Nephron (organoid): ENCODE measurements at regions not wholly inside any gene's neighbourhood (a gene's known extent, or its start where the extent isn't known, plus 50 kb on each side); places are given as distances from the start of the nearest gene placed in this dataset.

Experiments used
- H3K27ac Mint-ChIP-seq, 3 experiments: 2 replicates each; pipeline ENCODE4 v1.8.0; 2020; ENCODE audit warnings: mixed read lengths in 3 of 3, mild to moderate bottlenecking in 2 of 3, moderate library complexity in 1 of 3
- H3K27me3 Mint-ChIP-seq: 2 replicates; pipeline ENCODE4 v1.8.0; 2021; ENCODE audit warnings: low read depth, mild to moderate bottlenecking, moderate library complexity, mixed read lengths
- H3K36me3 Mint-ChIP-seq: 2 replicates; pipeline ENCODE4 v1.8.0; 2020; ENCODE audit warnings: low read depth, mixed read lengths
- H3K4me1 Mint-ChIP-seq: 2 replicates; pipeline ENCODE4 v1.8.0; 2020; ENCODE audit warnings: mixed read lengths
- H3K4me3 Mint-ChIP-seq, 3 experiments: 2 replicates each; pipeline ENCODE4 v1.8.0; 2020; ENCODE audit warnings: mild to moderate bottlenecking in 3 of 3, mixed read lengths in 3 of 3, moderate library complexity in 2 of 3
- H3K9me3 Mint-ChIP-seq: 2 replicates; pipeline ENCODE4 v1.8.0; 2020; ENCODE audit warnings: mixed read lengths
- CTCF ChIP-seq, 3 experiments: fragments of 200-600 bp; sonication (generic); IDR thresholded peaks; one replicate each; pipeline ENCODE4 v1.5.0; 2021; ENCODE audit warnings: antibody characterized with exemption in 3 of 3; ENCODE audit not compliant: unreplicated experiment in 3 of 3

DNA sequence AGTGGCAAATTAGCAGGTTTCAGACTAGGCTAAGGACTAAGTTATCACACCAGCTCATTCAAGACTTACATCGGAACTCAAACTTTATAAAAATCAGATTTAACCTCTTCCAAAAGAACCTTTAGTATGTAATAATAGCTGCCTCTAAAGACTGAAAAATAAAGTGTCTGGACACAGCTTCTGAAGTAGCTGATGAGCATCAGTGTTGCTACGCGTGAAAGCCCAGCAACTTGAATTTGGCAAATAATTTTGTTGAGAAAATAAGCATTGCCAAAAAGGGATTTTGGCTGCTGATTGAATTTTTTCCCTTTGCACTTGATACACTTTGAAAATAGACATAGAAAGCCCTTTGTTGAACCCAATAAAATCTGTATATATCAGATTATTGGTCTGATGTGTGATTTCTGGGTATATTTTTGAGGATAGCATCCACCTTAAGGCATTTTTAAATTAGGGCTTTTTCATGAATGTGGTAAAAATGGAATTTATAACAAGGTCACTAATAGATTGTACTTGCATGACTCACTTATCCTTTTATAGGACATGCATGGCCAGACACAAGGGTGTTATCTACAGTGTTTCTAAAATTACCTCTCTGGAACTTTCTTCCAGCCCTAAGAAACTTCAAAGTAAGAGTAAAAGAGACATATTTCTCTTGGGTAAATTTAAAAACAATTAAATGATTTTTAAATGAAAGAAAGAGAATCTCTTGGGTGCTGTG is 350.4 kb downstream of the TENT5A start:
- Mint-ChIP-seq H3K27me3 (no peaks in the 10 kb centered on the region), H3K4me3 (no peak overlapping the region), H3K4me1 (no peaks in the 10 kb centered on the region), H3K27ac (no peak overlapping the region), H3K9me3 (no peaks in the 10 kb centered on the region), H3K36me3 (no peaks in the 10 kb centered on the region)
- TF ChIP-seq CTCF (IDR thresholded peaks at IDR 0.05; ENCODE audit: unreplicated experiment in 3 of 3) = no peak

GRCh38 chr6:81396916-81397315 is 355.6 kb downstream of the TENT5A start:
- H3K4me1 Mint-ChIP-seq = no peaks in the 10 kb centered on the region
- no peak overlapping the region for H3K4me3 Mint-ChIP-seq
- H3K9me3 Mint-ChIP-seq = peaks cover 8% of the 10 kb centered on the region
- no peaks in the 10 kb centered on the region for H3K27me3 Mint-ChIP-seq
- no peaks in the 10 kb centered on the region for H3K36me3 Mint-ChIP-seq
- no peak for TF ChIP-seq CTCF (IDR thresholded peaks at IDR 0.05; ENCODE audit: unreplicated experiment in 3 of 3)
- H3K27ac Mint-ChIP-seq = no peak overlapping the region

DNA sequence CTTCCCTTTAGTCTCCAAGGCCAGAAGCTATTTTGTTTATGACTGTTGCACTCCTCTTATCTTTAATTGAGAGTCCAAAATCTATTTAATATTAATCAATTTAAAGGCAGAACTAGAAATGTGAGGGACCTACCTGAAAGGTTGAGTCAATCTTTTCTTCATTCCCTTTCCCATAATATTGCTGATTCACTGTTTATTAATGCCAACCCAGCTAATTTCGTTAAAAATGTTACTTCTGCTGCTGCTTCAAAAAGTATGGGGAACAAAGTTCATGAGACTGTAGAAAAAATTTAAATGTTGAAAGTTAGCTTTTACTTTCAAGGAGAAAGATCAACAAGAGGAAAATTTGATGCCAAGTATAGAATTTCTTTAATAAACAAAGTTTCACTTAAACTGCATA is 365.3 kb downstream of the TENT5A start:
- no peaks in the 10 kb centered on the region for H3K4me1 Mint-ChIP-seq
- H3K27ac Mint-ChIP-seq = no peak overlapping the region
- no peaks in the 10 kb centered on the region for H3K27me3 Mint-ChIP-seq
- H3K4me3 Mint-ChIP-seq = no peak overlapping the region
- no peak for TF ChIP-seq CTCF (IDR thresholded peaks at IDR 0.05; ENCODE audit: unreplicated experiment in 3 of 3)
- no peaks in the 10 kb centered on the region for H3K36me3 Mint-ChIP-seq
- H3K9me3 Mint-ChIP-seq = peaks cover 8% of the 10 kb centered on the region

- Mint-ChIP-seq H3K36me3 (no peaks in the 10 kb centered on the region), H3K9me3 (no peaks in the 10 kb centered on the region)
Measured at GRCh38 chr6:81384921-81385320, 367.6 kb downstream of the TENT5A start.

GRCh38 chr6:81383472-81383871 is 369.0 kb downstream of the TENT5A start:
- Mint-ChIP-seq H3K9me3 (no peaks in the 10 kb centered on the region), H3K27ac (no peak overlapping the region), H3K27me3 (no peaks in the 10 kb centered on the region), H3K4me3 (no peak overlapping the region), H3K4me1 (no peaks in the 10 kb centered on the region), H3K36me3 (no peaks in the 10 kb centered on the region)
- no peak for TF ChIP-seq CTCF (IDR thresholded peaks at IDR 0.05; ENCODE audit: unreplicated experiment in 3 of 3)

More at GRCh38 chr6:81384921-81385320, 367.6 kb downstream of the TENT5A start:
- Mint-ChIP-seq H3K27me3 (no peaks in the 10 kb centered on the region), H3K27ac (no peak overlapping the region), H3K4me3 (no peak overlapping the region), H3K4me1 (no peaks in the 10 kb centered on the region)
- no peak for TF ChIP-seq CTCF (IDR thresholded peaks at IDR 0.05; ENCODE audit: unreplicated experiment in 3 of 3)

DNA sequence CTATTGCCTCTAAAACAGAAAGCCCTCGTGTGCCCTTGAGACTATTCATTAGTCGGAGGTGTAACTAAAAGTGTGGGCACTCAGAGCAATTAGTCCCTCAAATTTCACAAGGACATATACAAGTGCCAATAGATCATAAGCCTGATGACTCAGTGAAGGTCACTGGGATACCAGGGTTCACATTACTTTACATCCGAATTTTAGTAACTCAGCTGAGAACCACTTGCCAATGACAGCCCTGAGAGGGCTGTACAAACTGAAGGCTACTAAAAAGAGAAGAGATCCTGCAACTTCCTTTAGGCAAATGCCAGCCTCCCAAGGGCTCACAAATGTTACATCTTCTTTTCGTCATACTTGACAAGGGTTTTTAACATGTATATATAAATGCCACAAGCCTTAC is 369.6 kb downstream of the TENT5A start:
- no peaks in the 10 kb centered on the region for H3K4me1 Mint-ChIP-seq
- peaks cover 2% of the 10 kb centered on the region for H3K9me3 Mint-ChIP-seq
- no peaks in the 10 kb centered on the region for H3K36me3 Mint-ChIP-seq
- no peak overlapping the region for H3K27ac Mint-ChIP-seq
- H3K27me3 Mint-ChIP-seq = no peaks in the 10 kb centered on the region
- H3K4me3 Mint-ChIP-seq = no peak overlapping the region
- TF ChIP-seq CTCF (IDR thresholded peaks at IDR 0.05; ENCODE audit: unreplicated experiment in 3 of 3) = no peak
